GM18520 (cell line): ENCODE measurements at regions not wholly inside any gene's neighbourhood (a gene's known extent, or its start where the extent isn't known, plus 50 kb on each side); places are given as distances from the start of the nearest gene placed in this dataset.
"Not testable (repeated sequence)": the region's sequence is repeated elsewhere in the genome, so short reads cannot be mapped to it uniquely, and the experiment has no call there.

Source experiments
- ATAC-seq: cut with Tn5 transposase; IDR thresholded peaks from one replicate; pipeline ENCODE4 v1.9.1; 2021; ENCODE audit not compliant: unreplicated experiment

DNA sequence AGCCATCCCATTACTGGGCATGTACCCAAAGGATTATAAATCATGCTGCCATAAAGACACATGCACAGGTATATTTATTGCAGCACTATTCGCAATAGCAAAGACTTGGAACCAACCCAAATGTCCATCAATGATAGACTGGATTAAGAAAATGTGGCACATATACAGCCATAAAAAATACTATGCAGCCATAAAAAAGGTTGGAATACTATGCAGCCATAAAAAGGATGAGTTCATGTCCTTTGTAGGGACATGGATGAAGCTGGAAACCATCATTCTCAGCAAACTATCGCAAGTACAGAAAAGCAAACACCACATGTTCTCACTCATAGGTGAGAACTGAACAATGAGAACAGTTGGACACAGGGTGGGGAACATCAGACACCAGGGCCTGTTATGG, 151.5 kb downstream of the PLK2 start:
- not testable (repeated sequence) for ATAC-seq

DNA sequence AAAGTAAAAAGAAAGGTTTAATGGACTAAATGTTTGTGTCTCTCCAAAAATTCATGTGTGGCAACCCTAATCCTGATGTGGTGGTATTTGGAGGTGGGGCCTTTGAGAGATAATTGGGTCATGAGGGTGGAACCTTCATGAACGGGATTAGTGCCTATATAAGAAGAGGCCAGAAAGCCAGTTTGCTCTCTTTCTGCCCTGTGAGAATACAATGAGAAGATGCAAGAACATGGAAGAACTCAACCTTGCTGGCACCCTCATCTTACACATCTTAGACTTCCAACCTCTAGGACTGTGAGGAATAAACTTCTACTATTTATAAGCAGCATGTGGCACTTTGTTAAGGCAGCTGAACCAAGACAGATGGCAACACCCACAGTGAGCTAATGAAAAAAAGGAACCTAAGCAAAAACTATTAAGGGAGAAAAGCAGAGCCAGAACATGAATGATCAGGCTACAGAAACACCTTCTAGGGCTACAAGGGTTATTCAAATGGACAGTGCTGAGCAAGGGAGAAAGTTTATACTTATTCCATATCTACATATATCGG, 159.5 kb downstream of the PLK2 start:
- ATAC-seq = no peak

DNA sequence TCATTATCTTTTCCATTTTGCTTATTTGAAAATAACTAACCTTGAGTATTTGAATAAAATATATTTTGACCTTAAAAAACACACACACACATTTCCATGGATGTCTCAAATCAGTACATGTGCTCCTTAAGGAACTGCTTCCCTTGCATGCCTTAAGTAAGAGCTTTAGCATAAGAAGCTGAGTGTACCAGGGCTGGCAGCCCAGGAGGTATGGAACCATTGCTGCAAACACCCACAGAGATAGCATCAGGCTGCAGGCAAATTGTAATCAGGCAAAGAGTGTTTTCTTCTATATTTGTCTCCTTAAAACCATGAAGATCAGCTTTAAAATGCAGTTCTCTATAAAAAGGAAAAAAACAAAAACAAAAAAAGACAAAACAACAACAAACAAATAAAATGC, 160.6 kb downstream of the PLK2 start:
- no peak for ATAC-seq

DNA sequence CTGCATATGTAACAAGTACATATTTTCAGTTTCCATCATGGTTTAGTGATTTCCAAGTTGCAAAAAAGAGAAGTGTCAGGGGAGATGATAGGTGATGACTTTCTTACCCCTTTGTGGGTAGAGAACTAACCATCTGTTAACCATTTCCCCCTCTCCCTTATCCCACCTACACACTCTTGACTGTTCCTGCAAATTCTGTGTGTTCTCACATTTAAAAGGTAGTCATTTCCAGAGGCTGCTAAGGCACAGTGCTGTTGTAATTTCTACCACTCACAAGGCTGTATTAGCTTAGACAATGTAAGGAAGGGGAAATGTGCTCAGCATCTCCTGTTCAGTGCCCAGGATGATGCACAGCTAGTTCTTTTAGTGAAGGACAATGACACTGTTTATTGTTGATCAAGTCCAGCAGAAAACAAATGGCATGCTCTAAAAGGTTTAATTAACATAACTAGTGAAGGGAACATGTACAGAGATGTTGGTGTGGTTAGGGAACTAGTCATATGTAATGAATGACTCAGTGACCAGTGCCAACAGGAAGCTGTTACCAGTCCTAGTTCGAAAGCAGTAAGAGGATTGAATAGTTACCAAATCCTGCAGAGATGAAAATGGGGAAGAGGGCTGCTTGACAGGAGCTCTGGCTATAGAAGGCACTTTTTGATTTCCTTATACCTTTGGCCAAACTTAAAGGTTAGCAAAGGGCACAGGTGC, 165.1 kb downstream of the PLK2 start:
- peak; percentile 74 for ATAC-seq

DNA sequence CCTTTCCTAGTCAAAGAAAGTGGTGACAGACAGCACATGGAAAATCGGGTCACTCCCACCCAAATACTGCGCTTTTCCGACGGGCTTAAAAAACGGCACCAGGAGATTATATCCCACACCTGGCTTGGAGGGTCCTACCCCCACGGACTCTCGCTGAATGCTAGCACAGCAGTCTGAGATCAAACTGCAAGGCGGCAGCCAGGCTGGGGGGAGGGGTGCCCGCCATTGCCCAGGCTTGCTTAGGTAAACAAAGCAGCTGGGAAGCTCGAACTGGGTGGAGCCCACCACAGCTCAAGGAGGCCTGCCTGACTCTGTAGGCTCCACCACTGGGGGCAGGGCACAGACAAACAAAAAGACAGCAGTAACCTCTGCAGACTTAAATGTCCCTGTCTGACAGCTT, 171.6 kb downstream of the PLK2 start:
- not testable (repeated sequence) for ATAC-seq

DNA sequence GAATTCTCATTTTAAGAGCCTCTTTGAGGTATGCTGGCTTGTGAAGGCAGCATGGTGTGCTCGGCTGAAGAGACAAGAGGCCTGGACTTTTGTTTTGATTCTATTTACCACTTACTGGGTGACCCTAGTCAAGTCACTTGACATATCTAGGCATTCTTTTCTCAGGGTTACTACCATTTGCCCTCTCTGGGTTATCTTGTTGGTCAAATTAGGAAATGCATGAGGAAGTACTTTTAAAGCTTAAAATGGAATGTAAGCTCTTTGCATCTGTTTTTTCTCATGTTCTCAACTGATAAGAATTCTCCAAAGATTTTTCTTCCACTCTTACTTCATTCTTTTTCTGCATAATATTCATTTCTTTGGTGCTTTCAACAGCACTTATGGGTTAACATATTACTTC, 173.1 kb downstream of the PLK2 start:
- no peak for ATAC-seq

DNA sequence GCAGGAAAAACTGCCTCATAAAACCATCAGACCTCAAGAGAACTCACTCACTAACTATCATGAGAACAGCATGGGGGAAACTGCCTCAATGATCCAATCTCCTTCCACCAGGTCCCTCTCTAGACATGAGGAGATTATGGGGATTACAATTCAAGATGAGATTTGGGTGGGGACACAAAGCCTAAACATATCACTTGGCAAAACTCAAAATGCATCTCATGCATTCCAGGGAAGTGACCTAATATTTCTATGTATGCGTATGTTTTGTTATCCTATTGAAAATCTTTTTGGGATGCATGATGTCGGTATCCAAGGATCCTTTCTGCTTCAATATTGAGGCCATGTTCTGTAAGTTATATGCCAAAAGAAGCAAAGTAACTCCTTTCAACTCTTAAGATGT, 174.0 kb downstream of the PLK2 start:
- no peak for ATAC-seq

DNA sequence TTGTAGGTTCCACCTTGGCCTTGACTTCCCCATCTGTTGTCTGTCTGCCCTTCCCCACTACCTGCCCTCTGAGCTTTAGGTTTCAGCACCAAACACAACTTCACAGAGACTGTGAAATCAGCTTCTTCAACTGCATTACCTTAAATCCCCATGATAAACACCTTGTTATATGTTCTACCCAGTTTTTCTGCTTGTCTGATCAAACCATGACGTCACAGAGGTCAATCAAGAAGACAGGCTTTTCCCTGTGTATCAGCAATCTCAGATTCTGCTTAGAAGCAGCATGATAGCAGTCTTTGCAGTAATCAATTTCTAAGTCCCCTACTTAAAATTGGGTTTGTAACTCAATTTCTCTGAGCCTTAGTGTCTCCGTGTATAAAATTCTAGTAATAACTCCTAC, 175.0 kb downstream of the PLK2 start:
- no peak for ATAC-seq

DNA sequence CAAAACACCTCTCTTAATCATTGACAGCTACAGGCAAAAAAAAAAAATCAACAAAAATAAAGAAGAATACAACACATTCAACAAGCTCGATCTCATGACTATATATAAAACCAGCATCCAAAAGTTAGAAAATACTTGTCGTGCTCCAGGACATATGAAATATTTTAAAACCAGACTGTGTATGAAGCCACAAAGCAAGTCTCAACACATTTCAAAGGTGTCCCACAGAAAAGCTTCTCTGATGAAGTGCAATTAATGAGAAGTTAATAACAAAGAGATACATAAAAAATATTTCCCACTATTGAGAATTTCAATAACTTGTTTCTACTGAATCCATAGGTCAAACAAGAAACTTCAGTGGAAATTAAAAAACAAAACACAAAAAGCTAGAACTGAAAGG, 178.7 kb downstream of the PLK2 start:
- ATAC-seq = no peak

DNA sequence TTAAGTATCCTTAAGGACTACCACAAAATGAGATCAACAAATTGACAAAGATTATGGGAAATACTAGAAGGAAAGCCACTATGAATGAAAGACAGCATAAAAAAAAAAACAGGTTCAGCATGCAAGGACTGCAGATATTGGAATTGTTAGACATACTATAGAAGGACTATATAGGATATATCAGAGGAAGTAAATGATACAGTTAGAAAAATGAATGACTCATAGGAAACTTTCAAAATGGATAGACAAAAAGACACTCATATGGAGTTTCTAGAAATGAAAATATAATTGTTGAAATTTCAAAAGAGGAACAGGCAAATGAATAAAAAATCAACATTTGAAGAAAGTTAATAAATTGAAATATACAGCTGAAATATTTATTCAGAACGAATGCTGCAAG, 180.6 kb downstream of the PLK2 start:
- ATAC-seq = no peak

DNA sequence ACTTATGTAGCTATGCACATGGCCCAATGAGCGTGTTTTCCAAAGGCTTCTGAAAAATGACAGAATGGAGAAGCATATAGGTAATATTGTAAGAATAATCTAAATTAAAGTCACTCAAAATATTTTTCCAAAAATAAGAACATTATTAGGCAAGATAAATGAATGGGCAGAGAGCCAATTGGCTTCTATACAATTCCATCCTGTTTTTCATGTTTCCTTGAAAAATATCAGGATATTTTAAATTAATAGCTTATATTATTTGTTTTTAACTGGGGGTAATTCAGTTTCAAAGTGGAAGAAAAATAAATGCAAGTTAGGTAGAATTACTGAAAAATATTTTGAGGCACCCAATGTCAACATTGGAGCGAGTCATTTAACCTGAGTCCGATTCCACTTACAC, 183.5 kb downstream of the PLK2 start:
- no peak for ATAC-seq

DNA sequence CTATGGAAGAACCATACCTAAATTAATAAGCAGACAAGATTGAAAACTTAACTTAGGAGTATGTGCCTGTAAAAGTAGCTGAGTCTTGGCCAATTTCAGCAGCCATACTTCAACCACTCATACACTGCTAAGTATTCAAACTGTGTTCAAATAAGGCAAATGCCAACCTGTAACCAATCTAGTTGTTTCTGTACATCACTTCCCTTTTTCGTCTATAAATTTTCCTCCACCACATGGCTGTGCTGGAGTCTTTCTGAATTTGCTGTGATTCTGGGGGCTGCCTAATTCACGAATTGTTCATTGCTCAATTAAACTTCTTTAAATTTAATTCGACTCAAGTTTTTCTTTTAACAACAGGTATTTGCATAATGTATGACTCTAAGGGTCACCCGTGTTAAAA, 184.4 kb downstream of the PLK2 start:
- ATAC-seq = no peak

DNA sequence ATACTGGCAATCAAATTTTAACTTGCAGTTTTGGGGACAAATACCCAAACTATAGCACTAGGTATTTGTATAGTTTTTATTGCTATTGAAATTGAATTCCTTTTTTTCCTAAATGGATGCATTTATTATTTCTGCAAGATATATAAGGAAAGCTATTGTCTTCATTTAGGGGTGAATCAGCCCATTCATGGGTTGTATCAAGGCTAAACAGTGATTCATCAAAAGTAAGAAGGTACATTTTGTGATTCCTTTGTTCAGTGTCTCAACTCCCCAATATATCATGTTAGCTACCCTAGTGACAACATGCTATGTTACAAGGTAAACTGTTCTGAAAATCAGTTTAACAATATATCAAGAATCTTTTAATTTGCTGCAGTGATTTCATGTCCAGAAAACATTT, 185.7 kb downstream of the PLK2 start:
- ATAC-seq = no peak

DNA sequence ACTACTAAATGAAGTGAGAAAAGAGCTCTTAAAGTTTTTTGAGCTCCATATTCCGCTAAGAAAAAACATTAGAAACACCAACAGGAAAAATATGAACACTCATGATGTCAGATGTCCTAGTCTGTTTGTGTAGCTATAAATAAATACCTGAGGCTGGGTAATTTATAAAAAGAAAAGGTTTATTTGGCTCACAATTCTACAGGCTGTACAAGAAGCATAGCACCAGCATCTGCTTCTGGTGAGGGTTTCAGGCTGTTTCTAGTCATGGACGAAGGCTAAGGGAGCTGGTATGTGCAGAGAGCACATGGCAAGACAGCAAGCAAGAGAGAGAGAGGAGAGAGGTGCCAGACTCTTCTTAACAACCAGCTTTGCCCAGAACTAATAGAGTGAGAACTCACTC, 186.2 kb downstream of the PLK2 start:
- ATAC-seq = no peak

DNA sequence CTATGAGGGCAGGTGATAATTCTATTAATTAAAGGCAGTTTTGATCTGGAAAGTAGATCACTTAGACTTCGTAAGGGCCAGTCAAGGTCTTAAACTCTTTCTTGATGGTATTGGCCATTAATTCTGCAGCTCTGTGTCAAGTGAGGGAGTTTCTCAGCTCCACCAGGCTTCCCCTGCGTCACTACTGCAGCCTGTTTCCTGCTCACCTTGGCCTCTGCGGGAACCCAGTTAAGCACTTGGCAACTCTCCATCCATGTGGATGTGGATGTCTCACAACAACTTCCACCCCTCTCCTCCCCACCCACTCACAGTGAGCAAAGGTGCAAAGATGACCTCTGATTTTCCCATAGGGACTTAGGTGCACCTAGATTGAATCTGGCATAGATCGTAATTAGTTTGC, 191.6 kb downstream of the PLK2 start:
- ATAC-seq = no peak

DNA sequence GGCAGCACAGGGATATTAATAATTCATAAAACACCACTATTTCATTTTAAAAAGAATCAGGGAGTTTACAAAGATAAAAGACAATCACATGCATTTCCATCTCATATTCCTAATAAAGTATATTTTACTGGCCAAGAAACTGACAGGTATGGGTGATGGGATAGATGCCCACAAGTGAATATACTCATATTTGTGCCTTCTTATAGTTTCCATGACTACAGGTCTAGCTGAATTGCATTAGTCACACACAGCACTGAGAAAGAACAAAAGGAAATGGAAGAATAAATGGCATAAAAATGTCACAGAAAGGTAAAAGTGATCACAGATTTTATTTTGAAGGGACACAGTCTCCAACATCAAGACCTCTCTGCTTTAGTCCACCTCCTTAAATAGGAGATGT, 193.5 kb downstream of the PLK2 start:
- ATAC-seq = no peak

DNA sequence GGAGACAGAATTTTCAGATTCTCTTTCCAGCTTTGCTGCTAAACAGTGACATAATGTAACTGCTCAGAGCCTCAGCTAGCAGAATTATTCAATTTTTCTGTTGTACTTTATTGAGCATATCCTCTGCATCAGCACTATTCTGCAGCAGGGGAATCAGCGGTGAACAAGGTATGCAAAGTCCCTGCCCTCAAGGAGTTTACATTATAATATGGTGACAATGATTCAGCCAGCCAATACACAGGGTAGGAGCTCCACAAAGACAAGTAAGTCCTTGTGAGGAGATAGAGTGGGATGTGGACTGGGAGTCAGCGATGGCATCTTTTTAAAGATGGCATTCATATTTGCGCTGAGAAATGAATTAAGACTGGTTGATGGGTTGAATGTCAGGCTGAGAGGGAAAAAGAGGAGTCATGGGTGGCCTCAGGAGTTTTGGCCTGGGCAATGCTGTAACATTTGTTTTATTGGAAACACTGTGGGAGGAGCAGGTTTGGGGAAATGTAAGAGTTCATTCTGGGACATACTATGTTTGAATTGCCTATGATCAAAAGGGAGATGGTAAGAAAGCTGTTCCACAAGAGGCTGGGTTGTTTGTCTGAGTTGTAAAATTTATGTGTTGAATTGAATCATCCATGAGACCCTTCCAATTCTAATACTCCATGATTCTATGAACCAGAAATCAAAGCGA, 194.5 kb downstream of the PLK2 start:
- no peak for ATAC-seq

DNA sequence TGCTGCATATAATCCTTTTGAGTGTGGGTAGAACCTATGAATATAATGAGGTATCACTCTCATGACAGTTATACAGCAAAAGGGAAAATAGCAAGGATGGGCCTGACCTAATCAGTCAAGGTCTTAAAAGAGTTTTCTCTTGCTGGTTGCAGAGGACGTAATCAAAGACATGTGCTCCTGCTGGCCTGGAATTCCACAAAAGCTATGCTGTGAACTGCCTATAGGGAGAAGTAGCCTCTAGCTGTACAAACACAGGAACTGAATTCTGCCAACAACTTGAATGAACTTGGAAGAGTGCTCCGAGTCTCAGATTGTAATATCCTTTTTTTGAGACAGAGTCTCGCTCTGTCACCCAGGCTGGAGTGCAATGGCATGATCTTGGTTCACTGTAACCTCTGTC, 195.6 kb downstream of the PLK2 start:
- no peak for ATAC-seq

DNA sequence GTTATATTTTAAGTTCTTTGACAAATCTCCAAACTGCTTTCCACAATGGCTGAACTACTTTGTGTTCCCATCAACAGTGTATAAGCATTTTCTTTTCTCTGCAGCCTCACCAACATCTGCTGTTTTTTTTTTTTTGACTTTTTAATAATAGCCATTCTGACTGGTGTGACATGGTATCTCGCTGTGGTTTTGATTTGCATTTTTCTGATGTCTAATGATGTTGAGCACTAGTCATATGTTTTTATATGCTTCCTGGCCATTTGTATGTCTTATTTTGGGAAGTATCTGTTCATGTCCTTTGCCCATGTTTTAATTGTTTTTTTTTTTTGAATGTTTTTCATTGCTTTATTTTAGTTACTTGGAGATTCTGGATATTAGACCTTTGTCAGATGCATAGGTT, 196.6 kb downstream of the PLK2 start:
- ATAC-seq = no peak

DNA sequence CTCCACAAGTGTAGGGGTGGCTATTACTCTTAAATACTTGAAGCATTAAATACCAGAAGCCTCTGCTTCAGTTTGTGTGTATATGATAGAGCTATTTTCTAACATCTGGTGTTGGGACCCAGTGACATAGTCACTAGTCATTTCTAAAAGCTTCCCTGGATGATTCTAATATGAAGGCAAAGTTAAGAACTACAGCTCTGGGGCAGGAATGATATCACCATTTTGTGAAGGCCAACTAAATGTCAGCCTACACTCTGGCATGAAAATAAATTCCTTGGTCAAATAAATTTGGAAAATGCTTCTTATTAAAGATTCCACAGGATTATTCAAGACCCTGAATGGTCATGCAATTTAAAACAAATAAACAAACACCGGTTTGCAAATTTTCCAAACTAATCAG, 197.7 kb downstream of the PLK2 start:
- ATAC-seq = no peak

DNA sequence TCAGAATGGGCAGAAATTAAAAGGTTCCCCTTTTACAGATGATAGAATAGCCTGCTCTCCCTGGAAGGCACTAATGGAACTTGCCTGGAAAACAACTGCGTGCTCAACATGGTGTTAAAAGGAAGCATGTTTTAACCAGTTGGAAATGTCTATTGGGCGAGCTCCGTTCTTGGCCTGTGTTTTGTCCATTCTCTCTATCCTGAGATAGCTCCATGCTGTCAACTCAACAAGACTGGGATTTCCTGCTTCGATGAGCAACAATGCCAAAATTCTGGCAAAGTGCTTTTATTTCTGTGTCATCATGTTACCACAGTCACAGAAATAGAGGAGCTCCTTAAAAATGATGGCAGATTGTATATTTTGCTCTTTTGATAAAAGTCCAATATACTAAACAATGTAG, 198.3 kb downstream of the PLK2 start:
- no peak for ATAC-seq

DNA sequence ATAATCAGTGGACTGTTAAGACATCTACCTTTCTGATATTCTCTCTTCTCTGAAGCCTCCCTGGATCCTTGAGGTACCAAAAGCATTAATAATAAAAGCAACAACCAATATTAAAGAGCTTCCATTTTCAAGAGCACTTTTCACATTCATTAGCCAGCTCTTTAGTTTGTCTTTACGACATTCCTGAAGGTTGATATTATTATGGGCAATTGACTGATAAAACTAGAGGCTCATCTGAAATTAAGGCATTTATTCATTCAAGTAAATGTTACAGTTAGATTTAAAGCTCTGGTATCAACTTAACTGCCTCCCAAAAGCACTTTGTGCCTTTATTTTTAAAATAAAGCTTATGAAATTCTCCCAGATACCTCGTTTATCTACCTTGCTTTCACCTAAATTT, 199.6 kb downstream of the PLK2 start:
- ATAC-seq = no peak

DNA sequence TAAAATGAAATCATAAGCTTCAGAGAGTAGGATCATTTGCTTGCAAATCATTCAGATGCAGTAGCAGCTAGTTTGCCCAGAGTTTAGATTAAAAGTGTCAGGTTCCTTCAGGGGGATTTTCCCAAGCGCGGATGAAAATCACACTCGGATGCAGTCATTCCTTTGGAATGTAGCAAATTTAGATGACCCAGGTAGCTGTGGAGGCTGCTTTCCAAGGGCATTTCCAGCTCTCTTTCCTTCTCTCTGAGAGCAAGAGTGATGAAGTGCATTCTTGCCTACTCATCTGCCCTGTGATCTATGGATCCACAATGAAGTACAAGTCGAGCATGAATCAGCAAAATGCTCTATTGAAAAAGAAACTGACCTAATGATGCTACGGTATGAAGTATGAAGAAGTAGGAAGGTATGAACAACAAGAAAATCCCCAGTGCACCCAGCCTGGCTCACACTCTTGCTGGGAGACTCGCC, 200.2 kb downstream of the PLK2 start:
- ATAC-seq = no peak
